ENCODE measurements at regions not wholly inside any gene's neighbourhood (a gene's known extent, or its start where the extent isn't known, plus 50 kb on each side); places are given as distances from the start of the nearest gene placed in this dataset.

DNA sequence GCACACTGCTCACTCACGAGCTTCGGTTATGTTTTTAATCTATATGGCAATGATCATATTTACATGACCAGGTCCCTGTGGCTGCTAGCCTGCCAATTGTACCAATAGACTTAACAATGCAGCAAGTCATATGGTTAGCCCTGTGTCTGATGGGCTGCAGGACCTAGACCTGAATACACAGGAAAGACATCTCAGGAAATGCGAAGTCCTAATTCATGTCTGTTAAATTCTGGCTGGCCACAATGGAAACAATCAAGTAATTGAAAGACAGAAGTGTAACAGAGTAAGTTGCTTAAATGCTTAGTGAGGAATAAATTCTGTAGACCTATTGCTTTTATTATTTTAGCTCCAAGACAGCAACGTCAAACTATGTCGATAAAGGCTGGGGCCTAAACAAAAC, 112.4 kb upstream of the FZD8 start:
- no peak for DNase-seq

DNA sequence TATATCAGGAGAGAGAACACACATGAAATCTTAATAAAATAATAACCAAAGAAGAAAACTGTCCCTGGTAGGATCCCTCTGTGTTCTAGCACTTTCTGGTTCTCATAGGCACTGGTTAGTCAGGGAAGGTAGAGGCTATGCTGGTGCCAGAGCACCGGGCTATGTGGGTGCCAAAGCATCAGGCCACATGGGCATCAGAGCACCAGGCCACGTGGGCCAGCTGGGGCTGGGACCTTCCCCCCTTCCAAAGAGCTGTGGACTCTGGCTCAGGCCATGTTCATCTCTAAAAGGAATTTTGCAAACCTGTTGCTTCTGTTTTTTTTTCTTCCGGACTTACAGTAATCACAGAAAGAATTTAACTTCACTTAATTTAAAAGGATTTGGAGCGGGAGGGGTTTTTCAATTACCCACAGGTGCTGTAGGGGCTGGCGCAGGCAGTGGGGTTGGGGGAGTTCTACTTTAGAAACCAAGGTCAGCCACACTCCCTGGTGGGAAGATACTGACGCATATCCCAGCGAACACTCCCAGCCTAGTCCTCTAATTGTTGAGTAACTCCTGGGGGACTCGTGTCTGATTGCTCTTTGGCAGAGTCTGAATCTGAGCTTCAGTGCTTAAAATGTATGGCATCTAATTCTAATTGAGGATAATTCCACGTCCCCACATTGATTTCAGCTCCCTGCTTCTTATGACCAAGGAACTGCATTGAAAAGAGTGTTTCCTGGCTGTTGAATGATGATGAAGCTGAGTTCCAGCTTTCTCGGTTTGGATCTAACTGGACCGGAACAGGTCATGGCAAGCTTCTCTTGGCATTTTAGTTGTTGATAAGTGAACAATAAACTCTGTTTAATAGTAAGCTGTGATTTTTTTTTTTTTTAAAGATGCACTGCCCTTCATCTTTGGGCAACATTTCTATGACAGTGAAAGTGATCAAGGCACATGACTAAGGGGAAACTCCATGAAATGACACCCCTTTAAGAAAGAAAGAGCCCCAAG, 110.7 kb upstream of the FZD8 start:
- no peak for DNase-seq

DNA sequence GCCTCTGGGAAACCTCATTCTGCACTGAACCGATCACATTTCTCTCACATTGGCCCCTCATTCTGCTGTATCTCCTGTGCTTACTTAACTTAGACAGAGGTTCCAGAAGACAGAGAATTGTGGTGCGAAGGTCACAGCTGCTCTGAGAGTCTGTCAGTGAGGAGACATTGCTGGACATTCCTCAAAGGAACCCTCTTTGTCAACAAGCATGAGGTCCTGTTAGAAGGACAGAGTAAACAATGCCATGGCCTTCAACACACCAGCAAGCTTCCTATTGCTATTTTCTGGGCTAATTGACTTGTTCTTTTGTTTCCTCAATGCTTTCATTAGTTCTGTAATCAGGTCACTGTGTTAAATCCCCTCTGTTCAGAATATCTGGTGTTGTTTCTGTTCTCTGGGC, 109.3 kb upstream of the FZD8 start:
- no peak for DNase-seq

DNA sequence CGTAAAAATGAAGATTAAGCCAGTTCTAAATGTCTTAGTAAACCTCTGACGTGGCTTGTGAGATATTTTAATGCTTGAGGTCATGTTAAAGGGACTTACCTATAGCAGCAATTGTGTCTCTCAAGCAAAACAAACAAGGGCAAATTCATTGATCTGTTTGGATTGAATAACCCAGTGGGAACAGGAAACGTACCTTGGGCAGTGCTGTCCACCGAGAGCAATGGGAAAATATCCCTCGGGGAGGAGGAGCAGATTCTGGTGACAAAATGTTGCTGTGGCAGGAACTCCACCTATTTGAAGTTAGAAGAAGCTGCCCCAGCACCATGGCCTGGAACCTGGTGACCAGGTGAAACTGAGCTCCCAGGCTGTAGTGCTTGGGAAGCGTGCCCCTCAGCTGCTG, 107.1 kb upstream of the FZD8 start:
- DNase-seq, result no peak

DNA sequence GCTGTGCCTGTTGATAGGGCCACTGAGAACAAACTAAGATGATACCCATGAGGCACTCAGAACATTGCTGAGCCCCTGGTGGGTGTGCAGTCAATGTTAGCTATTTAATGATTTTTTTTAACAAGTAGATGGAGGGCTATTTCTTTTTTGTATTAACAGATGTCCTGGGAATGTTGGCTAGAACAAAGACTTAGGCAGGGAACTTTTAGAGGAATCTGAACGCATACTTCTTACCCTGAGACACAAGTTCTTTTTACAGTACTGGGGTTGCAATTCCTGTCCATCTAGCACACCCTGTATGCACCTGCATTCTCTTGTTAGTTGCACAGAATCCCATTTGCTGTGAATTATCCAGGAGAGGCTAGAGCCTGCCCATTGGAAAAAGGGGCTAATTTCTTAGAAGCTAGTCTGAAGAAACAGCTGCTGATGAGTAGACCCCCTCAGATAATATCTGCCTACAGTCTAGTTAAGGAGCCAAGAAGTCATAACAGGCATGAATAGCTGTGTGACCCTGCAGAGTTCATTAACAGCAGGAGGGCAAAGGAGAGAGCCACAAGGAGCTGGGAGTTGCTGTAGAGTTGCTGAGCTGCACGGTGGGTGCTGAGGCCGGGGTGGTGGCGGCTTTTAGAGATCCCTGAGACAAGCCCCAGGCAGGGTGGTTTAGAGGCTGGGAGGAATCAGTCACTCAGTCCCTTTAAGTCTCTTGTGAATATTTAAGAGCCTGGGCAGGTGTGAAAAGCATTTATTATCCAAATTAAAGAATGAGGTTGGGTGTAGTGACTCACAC, 103.7 kb upstream of the FZD8 start:
- no peak for DNase-seq

DNA sequence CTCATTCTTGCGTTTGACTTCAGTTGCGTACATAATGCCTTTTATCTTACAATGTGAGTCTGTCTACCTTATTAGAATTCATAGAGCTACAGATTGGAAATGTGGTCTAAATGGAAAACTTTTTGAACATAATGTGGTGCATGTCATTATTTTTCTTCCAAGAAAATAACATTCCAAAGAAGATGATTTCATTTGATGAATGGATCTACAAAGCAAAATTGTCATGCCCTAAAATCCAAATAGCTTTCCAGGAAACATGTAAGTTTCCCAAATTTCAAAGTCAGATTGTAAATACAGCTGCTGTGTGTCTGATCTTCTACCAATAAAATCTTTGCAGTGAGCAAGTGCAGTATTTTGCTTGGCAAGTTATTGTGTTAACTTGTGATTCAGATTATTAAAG, 101.8 kb upstream of the FZD8 start:
- no peak for DNase-seq

DNA sequence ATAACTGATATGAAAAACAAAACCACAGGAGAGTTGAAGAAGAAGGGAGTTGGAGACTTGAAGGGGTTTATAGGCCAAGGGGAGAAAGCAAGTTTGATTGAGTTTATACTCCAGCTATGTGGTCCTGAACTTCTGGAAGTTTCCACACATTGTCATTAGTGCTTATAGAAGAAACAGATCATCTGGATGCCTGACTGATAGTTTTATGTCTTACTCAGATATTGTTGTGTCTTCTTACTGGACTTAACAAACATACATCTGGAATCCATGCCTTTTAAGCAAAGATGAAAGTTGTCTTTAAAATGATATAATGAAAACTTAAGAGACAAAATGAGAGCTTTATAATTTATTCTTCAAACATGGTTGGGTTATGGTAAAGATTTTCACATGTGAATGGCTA, 101.3 kb upstream of the FZD8 start:
- no peak for DNase-seq

DNA sequence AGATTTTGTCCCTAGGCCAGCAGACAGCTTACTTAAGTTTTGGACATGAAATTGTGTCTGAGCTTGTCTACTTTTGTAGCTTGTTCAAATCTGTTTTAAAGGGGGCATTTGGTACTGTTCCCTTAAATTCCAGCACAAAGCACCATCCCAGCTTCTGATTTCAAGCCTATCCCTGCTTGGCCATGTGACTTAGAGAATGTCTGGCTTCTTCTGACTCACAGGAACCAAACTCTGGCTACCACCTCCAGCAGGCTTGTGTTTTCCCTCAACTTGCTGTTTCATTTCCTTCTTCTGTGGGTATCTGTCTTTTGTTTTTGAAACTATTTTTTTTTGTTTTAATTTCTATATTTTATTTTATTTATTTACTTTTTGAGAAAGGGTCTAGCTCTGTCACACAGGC, 97.9 kb upstream of the FZD8 start:
- DNase-seq, result no peak

DNA sequence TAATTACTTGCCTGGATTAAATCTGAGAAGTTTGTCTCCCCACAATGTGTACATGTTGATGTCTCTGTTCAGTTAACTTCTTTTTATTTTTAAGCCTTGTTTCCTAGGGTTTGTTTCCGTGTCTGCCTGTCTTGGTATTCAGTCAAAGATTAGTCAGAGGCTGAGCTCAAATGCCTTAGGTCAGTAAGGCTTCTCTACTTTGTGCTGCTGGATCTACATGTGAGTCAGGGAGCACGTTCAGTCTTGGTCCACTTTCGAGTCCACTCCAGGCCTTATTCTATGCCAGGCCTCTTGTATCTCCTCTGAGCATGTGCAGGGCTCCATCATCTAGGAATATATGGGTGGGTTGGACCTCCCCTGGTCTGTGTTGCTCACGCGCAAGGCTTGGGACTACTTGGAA, 93.3 kb upstream of the FZD8 start:
- no peak for DNase-seq

DNA sequence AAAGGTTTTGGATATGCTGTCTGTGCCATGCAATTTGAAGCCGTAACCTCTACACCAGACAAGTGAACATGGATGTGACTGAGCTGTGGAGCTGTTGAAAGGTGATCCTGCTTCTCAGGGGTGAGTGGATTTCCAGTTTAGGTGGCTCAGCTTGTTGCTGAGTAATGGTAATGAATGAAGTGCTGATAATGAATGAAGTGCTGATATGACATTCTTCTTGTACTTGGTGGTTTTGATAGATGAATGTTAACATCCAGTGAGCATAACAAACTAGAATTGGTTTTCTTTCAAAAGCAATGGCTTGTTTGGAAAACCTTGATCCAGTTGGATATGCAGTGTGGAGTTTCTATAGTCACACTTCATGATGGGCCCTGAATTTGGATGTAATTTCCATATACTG, 89.7 kb upstream of the FZD8 start:
- no peak for DNase-seq

DNA sequence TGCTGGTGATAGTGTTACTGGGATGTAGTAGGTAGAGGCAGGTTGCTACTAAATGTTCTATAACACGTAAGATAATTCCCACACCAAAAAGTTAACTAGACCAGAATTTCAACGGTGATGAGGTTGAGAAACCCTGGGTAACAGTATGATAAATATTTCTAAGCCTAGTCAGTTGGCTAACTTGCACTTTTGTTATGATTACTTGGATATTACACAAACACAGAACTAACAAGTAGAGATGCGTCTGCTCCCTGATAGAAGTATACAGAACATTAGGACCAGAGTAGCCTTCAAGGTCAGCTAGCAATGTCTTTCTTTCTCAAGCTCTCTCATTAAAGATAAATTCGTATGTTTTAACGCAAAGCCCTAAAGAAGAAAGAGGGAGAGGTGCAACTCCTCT, 86.2 kb upstream of the FZD8 start:
- DNase-seq, result no peak

DNA sequence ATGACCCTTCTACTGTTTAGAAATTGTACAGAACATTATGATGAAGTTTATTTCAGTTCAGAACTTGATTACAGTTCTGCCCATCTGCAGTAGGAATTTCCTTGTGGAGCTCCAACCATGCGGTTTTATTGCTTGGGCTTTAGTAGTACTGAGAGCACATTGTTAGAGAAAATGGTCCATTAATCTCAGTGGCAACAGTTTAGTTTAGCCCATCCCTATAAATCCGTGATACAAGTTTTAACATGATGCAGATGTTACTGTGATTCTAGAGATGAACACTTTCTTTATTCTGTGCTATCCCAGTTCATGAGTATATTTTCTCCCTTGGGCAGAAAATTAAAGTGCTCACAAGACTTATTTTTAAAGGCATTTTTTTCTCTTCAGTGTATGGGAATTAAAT, 84.8 kb upstream of the FZD8 start:
- DNase-seq, result no peak

DNA sequence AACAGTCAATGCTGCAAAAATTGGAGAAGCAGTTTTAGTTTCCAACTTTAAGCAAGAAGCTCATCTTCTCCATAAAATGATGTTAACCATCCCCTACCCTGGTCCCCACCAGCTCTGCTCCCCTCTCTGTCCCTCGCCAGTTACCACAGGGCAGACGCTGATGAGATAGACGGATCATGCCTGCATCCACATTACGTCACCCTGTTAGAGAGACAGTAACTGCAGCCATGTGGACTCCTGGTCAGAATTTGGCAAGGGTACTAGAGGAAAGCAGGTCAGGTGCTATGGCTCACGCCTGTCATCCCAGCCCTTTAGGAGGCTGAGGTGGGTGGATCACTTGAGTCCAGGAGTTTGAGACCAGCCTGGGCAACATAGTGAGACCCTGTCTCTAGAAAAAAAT, 81.9 kb upstream of the FZD8 start:
- no peak for DNase-seq

DNA sequence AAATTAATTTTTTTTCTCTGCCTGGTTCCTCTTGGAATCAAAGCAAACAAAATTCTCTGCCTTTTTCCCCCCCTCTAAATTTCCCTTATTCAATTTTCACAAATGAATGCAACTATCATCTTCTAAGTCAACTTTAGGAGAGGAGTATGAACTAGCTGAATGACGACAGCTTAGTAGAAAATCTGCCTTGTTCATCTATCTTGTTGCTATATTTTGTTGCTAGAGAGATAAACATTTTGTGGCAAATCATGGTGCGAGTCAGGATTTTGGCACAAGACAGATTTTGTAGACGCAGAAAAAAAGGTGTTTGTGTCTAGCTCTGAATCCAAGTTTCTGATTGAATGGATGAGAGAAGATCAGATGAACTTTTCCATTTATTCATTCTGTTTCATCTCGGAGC, 81.0 kb upstream of the FZD8 start:
- no peak for DNase-seq

DNA sequence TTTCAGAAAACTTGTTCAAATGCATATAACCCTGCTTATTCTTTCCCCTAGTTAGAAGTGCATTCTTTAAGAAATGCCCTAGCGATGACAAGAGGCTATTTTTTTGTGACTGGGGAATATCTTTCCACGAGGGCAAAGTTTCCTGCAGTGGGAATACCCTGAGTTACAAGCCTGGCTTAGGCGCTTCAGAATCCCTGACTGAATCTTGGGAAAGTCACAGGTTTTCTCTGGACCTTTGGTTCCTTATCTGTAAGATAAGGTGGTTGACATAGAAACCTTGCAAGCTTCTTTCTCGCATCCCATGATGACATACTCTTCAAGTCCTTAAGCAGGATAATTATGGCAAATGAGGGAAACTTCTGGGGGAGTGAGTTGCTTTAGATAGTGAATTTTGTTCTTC, 80.5 kb upstream of the FZD8 start:
- DNase-seq, result no peak

DNA sequence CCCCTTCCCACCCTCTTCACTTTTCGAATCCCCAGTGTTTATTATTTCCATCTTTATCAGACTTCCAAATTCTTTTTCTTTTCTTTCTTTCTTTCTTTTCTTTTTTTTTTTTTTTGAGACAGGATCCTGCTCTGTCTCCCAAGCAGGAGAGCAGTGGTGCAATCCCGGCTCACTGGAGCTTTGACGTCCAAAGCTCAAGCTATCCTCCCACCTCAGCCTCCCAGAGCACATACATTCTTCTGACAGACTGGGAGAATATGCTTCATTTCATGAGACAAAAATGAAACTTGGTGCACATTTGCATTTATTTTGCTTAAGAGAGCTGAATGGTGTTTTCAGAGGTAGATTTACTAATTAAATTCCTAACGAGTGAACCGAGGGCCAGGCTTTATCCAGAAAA, 80.1 kb upstream of the FZD8 start:
- DNase-seq, result no peak

DNA sequence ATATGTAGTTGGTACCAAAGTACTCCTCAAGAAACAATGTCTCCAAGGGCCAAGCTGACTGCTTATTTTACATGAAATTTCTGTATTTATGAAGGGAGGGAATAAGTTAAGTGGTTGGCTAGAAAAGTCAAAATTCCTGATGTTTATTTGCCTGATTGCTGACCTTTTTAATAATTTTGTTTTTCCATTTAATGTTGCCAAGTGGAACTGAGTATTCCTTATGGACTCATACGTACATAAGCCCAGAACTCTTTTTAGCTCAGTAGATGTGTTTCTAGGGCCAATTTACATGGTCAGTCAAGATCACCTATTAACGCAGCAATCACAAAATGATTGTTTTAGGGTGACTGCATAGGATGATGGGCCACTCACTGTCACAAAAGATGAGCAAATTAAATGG, 78.3 kb upstream of the FZD8 start:
- no peak for DNase-seq

DNA sequence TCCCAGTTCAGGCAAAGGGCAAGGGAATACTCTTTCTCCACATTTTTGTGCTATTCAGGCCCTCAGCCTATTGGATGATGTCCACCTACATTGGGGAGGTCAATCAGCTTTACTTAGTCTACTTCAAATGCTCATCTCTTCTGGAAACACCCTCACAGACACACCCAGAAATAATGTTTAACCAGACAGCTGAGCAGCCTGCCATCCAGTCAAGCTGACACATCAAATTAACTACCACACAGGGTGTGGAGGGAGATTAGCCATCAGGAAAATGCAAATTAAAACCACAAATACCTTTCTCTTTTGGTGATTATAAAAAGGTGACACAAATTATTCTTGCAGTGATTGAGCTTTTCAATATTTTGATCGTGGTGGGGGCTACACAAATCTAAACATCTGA, 74.7 kb upstream of the FZD8 start:
- no peak for DNase-seq

DNA sequence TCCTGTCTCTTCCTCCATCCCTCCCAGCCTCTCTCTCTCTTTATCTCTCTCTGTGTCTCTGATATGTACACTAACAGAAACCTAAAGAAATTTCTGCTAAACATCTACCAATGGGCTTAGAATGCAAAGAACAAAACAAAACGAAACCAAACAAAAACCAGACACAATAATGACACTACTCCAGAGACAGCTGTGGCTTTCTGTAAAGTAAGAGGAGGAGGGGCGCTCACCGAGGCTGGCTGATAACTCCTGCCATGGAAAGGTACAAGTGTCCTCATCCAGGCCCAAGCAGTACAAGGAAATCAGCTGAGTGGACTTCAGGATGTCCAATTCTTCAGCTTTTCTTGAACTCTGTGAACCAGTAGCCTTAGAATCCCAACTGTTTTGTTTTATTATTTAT, 70.4 kb upstream of the FZD8 start:
- DNase-seq, result no peak

DNA sequence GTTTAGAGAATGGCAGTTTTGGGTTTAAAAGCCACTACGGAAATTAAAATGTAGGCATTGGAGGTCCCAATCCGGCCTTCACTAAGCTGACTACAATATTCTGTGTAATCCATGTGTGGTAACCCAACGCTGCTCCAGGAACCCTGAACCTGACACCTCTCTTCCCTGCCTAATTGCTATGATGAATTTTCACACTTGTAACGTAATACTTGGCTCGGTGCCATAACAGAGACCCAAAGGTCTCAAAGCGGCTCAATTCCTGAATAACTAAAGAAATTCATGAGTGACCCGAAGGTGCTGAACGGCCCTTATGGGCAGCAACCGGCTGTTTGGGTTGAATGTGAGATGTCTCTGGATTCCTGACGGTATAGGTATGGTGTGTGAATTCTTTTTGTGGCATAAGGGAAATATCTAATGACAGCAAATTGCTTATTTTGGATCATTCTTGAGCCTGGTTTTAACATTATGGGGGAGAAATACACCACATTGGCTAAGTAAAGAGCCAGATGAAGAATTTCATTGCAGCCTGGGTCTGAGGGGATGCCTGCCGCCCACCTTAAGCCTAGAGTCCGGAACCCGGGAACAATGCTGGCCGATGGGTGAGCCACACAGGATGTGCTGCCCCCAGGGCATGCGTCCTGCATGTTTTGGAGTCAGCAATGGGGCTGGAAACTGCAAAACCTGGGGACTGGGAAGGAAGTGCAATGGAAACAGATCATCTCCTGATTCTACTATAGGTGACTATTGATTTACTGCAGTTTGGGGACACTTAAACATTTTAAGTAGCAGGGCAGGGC, 69.7 kb upstream of the FZD8 start:
- no peak for DNase-seq

DNA sequence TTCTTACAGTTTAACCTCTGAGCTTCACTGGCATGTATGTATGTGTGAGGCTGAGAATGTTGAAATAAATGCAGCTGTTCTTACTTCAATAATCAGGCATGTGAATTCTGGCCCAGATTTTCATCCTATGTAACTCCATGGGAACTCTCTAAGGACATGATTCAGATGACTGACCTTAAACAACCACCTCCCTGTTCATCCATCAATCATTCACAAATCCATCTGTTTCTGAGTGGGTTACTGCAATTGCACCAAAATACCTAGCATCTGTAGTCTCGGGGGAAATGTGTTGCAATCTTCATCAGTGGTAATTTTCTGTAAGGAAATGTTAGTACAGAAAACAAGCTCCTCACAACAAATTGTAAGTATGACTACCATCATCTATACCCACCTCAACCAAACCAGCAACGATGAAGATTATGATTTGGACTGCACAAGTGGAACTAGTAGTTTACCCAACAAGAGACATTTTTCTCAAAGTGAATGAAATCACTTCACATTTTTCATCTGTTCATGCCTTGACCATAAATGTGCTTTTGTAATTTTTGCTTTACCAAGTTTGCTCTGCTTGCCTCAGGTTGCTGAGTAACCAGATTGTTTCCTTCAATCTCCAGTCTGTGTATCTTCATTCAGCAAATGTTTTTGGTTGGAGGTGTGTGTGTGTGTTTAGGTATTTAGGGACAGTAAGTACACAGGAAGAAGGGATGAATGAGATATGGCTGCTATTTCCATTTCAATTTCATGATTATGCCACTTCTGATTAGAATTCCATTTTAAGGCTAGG, 65.7 kb upstream of the FZD8 start:
- DNase-seq, result no peak

DNA sequence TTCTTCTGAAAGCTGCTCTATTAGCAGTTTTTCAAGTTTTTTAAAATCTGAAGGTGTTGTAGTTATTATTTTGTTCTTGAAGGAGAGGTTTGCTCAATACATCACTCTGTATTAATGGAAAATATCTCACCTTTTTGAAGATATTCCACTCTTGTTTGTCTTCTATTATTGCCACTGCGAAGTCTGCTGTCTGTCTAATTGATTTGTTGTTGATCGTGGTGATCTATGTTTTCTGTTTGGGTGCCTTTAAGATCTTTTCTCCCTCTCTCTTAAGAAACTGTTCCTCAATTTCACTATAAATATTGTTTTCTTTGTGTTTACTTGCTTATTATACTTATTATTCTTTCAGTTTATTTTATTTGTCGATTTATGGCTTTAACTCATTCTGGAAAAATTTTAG, 64.9 kb upstream of the FZD8 start:
- DNase-seq, result no peak

DNA sequence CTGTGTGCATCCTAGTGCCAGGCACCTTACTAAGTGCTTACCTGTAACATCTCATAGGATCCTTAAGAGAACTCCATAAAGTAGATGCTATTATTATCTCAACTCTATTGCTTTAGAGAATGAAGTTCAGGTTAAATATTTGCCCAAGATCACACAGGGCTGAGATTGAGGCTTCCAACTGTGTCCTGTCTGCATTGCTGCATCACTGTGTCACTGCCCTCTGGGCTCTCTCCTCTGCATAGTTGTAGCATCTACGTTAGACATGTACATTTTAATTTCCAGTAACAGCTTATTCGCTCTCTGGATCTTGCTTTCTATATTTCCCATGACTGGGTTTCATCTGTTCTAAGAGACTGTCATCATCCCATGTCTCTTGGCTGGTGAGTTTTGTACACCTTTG, 63.6 kb upstream of the FZD8 start:
- no peak for DNase-seq

All from NCI-H1105 (cell line).